ENCODE measurements at regions not wholly inside any gene's neighbourhood (a gene's known extent, or its start where the extent isn't known, plus 50 kb on each side); places are given as distances from the start of the nearest gene placed in this dataset.
A peak's percentile ranks its signal among the peaks of the same experiment; 100 is the strongest.

- H3K4me3 Mint-ChIP-seq (ENCODE audit: unreplicated experiment): no peak overlapping the region
Measured at GRCh38 chr6:155995281-155995680, 539.6 kb upstream of the NOX3 start.

GRCh38 chr6:155994086-155994485, 538.4 kb upstream of the NOX3 start:
- Mint-ChIP-seq H3K9me3 (ENCODE audit: unreplicated experiment) (no peaks in the 10 kb centered on the region), H3K4me3 (ENCODE audit: unreplicated experiment) (no peak overlapping the region), H3K27ac (ENCODE audit: unreplicated experiment) (peak overlapping the region; percentile 36), H3K27me3 (ENCODE audit: unreplicated experiment) (no peaks in the 10 kb centered on the region), H3K4me1 (ENCODE audit: low read depth, unreplicated experiment) (peaks cover 4% of the 10 kb centered on the region), H3K36me3 (ENCODE audit: unreplicated experiment) (no peaks in the 10 kb centered on the region)
- no peak for TF ChIP-seq CTCF (IDR thresholded peaks at IDR 0.05; ENCODE audit: partially characterized antibody, unreplicated experiment)
- DNase-seq: no peak

More at GRCh38 chr6:155995281-155995680, 539.6 kb upstream of the NOX3 start:
- Mint-ChIP-seq H3K27ac (ENCODE audit: unreplicated experiment) (no peak overlapping the region), H3K9me3 (ENCODE audit: unreplicated experiment) (no peaks in the 10 kb centered on the region), H3K27me3 (ENCODE audit: unreplicated experiment) (no peaks in the 10 kb centered on the region), H3K4me1 (ENCODE audit: low read depth, unreplicated experiment) (peaks cover 4% of the 10 kb centered on the region), H3K36me3 (ENCODE audit: unreplicated experiment) (no peaks in the 10 kb centered on the region)
- DNase-seq: no peak
- TF ChIP-seq CTCF (IDR thresholded peaks at IDR 0.05; ENCODE audit: partially characterized antibody, unreplicated experiment): no peak

- no peak overlapping the region for H3K27ac Mint-ChIP-seq (ENCODE audit: unreplicated experiment)
- H3K36me3 Mint-ChIP-seq (ENCODE audit: unreplicated experiment): no peaks in the 10 kb centered on the region
- TF ChIP-seq CTCF (IDR thresholded peaks at IDR 0.05; ENCODE audit: partially characterized antibody, unreplicated experiment): no peak
- H3K4me1 Mint-ChIP-seq (ENCODE audit: low read depth, unreplicated experiment): peaks cover 4% of the 10 kb centered on the region
- no peaks in the 10 kb centered on the region for H3K9me3 Mint-ChIP-seq (ENCODE audit: unreplicated experiment)
- no peak for DNase-seq
- no peak overlapping the region for H3K4me3 Mint-ChIP-seq (ENCODE audit: unreplicated experiment)
- H3K27me3 Mint-ChIP-seq (ENCODE audit: unreplicated experiment): no peaks in the 10 kb centered on the region
Measured at GRCh38 chr6:155993240-155993639, 537.6 kb upstream of the NOX3 start.

GRCh38 chr6:155985660-155986138, 530.1 kb upstream of the NOX3 start:
- no peaks in the 10 kb centered on the region for H3K9me3 Mint-ChIP-seq (ENCODE audit: unreplicated experiment)
- H3K27ac Mint-ChIP-seq (ENCODE audit: unreplicated experiment): no peak overlapping the region
- H3K4me1 Mint-ChIP-seq (ENCODE audit: low read depth, unreplicated experiment): no peaks in the 10 kb centered on the region
- TF ChIP-seq CTCF (IDR thresholded peaks at IDR 0.05; ENCODE audit: partially characterized antibody, unreplicated experiment): no peak
- peaks cover 2% of the 10 kb centered on the region for H3K27me3 Mint-ChIP-seq (ENCODE audit: unreplicated experiment)
- H3K4me3 Mint-ChIP-seq (ENCODE audit: unreplicated experiment): no peak overlapping the region
- H3K36me3 Mint-ChIP-seq (ENCODE audit: unreplicated experiment): no peaks in the 10 kb centered on the region
- DNase-seq: no peak

GRCh38 chr6:155980768-155981079, 525.1 kb upstream of the NOX3 start:
- TF ChIP-seq CTCF (IDR thresholded peaks at IDR 0.05; ENCODE audit: partially characterized antibody, unreplicated experiment): no peak
- DNase-seq: no peak
- H3K27me3 Mint-ChIP-seq (ENCODE audit: unreplicated experiment): peaks cover 2% of the 10 kb centered on the region
- H3K4me1 Mint-ChIP-seq (ENCODE audit: low read depth, unreplicated experiment): no peaks in the 10 kb centered on the region
- no peaks in the 10 kb centered on the region for H3K36me3 Mint-ChIP-seq (ENCODE audit: unreplicated experiment)
- no peaks in the 10 kb centered on the region for H3K9me3 Mint-ChIP-seq (ENCODE audit: unreplicated experiment)
- H3K4me3 Mint-ChIP-seq (ENCODE audit: unreplicated experiment): no peak overlapping the region
- no peak overlapping the region for H3K27ac Mint-ChIP-seq (ENCODE audit: unreplicated experiment)
